ENCODE measurements at regions not wholly inside any gene's neighbourhood (a gene's known extent, or its start where the extent isn't known, plus 50 kb on each side); places are given as distances from the start of the nearest gene placed in this dataset.

DNA sequence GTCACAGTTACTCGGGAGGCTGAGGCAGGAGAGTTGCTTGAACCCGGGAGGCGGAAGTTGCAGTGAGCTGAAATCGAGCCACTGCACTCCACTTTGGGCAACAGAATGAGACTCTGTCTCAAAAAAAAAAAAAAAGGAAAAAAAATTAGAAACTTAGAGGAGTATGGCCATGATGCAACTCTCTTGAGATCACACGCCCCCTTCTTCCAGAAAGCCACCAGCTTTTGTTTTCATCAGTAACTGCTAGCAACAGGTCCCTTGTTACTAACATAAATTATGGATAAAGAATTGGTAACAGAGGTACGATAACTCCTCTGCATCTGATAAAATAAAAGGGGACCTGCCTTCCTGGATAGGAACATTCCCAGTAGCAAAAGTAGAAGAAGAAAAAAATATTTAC is 308.2 kb downstream of the CD83 start:
- intact Hi-C loops (cut with DNase I; ENCODE audit: low total_unique reads), result no loop called here
- Histone ChIP-seq H3K9me3 (no peaks in the 10 kb centered on the region), H3K4me1 (no peaks in the 10 kb centered on the region), H3K27ac (no peak overlapping the region), H3K36me3 (no peaks in the 10 kb centered on the region), H3K27me3 (no peaks in the 10 kb centered on the region), H3K4me3 (no peak overlapping the region)
- WGBS, 5 donors, result 93 to 97% (median 96%) methylated on average over 6 of the region's 6 CpGs
- TF ChIP-seq EP300 (IDR thresholded peaks at IDR 0.05), result no peak
- TF ChIP-seq POLR2AphosphoS5 (IDR thresholded peaks at IDR 0.05), result no peak
- TF ChIP-seq, protein P1, sequence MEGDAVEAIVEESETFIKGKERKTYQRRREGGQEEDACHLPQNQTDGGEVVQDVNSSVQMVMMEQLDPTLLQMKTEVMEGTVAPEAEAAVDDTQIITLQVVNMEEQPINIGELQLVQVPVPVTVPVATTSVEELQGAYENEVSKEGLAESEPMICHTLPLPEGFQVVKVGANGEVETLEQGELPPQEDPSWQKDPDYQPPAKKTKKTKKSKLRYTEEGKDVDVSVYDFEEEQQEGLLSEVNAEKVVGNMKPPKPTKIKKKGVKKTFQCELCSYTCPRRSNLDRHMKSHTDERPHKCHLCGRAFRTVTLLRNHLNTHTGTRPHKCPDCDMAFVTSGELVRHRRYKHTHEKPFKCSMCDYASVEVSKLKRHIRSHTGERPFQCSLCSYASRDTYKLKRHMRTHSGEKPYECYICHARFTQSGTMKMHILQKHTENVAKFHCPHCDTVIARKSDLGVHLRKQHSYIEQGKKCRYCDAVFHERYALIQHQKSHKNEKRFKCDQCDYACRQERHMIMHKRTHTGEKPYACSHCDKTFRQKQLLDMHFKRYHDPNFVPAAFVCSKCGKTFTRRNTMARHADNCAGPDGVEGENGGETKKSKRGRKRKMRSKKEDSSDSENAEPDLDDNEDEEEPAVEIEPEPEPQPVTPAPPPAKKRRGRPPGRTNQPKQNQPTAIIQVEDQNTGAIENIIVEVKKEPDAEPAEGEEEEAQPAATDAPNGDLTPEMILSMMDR (IDR thresholded peaks at IDR 0.05), result no peak
- TF ChIP-seq POLR2A (IDR thresholded peaks at IDR 0.05), result no peak
- no peak for DNase-seq

DNA sequence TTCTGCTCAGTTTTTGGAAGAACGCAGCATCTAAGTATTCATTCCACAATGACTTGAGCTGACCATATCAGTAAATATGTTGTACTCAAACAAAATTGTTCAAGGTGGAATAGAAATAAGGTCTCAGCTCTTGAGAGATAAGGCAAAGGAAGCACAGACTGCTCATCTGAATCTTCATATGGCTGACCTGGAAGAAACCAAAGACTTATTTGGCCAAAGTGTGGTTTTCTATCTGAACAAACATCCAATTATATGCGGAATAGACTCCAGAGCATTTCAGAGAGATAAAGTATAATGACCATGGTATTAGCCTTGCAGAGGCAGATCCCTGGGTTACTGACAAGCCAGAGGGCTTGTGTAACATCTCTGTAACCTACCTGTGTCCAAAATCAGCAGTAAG is 308.7 kb downstream of the CD83 start:
- TF ChIP-seq, protein P1 (IDR thresholded peaks at IDR 0.05), result no peak
- no peak for DNase-seq
- no peak overlapping the region for H3K27ac ChIP-seq
- whole genome bisulfite sequencing, 5 donors, result 87 to 96% (median 91%) methylated on average over 2 of the region's 2 CpGs
- H3K27me3 ChIP-seq, result no peaks in the 10 kb centered on the region
- no peaks in the 10 kb centered on the region for H3K9me3 ChIP-seq
- H3K36me3 ChIP-seq, result no peaks in the 10 kb centered on the region
- H3K4me1 ChIP-seq, result no peaks in the 10 kb centered on the region
- H3K4me3 ChIP-seq, result no peak overlapping the region
- intact Hi-C loops (cut with DNase I; ENCODE audit: low total_unique reads), result no loop called here

DNA sequence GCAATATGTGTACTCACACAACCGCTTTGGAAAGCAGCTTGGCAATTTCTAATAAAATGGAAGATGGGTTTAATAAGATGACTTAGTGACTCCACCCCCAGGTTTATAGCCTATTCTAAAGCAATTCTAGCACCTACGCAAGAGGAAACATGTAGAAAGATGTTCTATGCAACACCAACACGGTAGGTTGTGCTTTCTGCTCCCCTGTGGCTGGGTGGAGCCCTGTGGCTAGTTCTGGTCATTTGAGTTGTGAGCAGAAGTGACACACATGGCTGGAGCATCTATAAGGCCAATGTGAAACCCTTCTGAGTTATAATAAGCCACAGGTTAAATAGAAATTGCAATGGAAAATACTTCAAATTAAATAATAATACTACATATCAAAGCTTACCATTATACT is 310.7 kb downstream of the CD83 start:
- 90 to 94% (median 91%) methylated on average over 3 of the region's 3 CpGs for WGBS, 5 donors
- no peak for DNase-seq
- TF ChIP-seq EP300 (IDR thresholded peaks at IDR 0.05) (no peak), POLR2AphosphoS5 (IDR thresholded peaks at IDR 0.05) (no peak), POLR2A (IDR thresholded peaks at IDR 0.05) (no peak)
- TF ChIP-seq, protein P1 (IDR thresholded peaks at IDR 0.05), result no peak
- Histone ChIP-seq H3K27me3 (no peaks in the 10 kb centered on the region), H3K36me3 (no peaks in the 10 kb centered on the region), H3K27ac (no peak overlapping the region), H3K4me3 (no peak overlapping the region), H3K9me3 (no peaks in the 10 kb centered on the region), H3K4me1 (no peaks in the 10 kb centered on the region)
- intact Hi-C loops (cut with DNase I; ENCODE audit: low total_unique reads), result no loop called here

DNA sequence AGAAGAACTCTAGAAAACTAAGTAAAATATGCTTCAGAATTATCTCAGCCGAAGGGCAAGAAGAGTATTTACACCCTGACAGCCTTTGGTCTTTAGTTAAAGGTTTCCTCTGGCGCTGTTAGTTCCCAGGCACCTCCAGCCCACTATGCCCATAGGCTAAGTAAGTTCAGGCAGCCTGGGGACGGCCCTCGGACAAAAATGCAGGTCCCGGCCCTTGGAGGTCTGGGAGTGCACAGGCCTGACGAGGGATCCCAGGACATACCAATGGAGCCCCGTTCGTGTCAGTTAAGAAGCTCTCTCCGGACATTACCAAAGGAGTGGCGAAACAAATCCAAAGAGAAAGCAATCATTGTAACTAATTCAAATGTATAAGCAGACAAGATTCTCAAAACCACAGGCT is 311.8 kb downstream of the CD83 start:
- intact Hi-C loops (cut with DNase I; ENCODE audit: low total_unique reads), result no loop called here
- no peak for DNase-seq
- H3K27ac ChIP-seq, result no peak overlapping the region
- TF ChIP-seq, protein P1 (IDR thresholded peaks at IDR 0.05), result no peak
- TF ChIP-seq EP300 (IDR thresholded peaks at IDR 0.05) (no peak), POLR2AphosphoS5 (IDR thresholded peaks at IDR 0.05) (no peak), POLR2A (IDR thresholded peaks at IDR 0.05) (no peak)
- no peaks in the 10 kb centered on the region for H3K36me3 ChIP-seq
- H3K27me3 ChIP-seq, result no peaks in the 10 kb centered on the region
- no peaks in the 10 kb centered on the region for H3K9me3 ChIP-seq
- WGBS, 5 donors, result 88 to 95% (median 91%) methylated on average over 10 of the region's 10 CpGs
- no peak overlapping the region for H3K4me3 ChIP-seq
- H3K4me1 ChIP-seq, result no peaks in the 10 kb centered on the region

DNA sequence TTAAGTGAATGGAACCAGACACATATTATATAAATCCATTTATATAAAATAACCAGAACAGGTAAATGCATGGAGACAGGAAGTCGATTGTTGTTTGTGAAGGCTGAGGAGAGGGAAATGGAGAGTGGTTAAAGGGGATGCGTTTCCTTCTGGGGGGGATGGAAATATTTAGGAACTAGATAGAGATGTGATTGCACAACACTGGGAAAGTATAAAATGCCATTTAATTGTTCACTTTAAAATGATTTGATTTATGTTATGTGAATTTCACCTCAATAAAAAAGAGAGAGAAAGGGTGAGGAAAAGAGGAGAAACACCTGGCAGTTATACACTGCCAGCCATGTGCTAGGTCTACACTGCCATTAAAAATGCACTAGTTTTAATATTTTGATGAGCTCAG is 312.6 kb downstream of the CD83 start:
- no peaks in the 10 kb centered on the region for H3K4me1 ChIP-seq
- no peaks in the 10 kb centered on the region for H3K9me3 ChIP-seq
- DNase-seq, result no peak
- H3K36me3 ChIP-seq, result no peaks in the 10 kb centered on the region
- WGBS, 5 donors, result 78 to 96% (median 89%) methylated on average over 2 of the region's 2 CpGs
- no peaks in the 10 kb centered on the region for H3K27me3 ChIP-seq
- no peak overlapping the region for H3K27ac ChIP-seq
- TF ChIP-seq POLR2AphosphoS5 (IDR thresholded peaks at IDR 0.05) (no peak), POLR2A (IDR thresholded peaks at IDR 0.05) (no peak), EP300 (IDR thresholded peaks at IDR 0.05) (no peak)
- TF ChIP-seq, protein P1 (IDR thresholded peaks at IDR 0.05), result no peak
- intact Hi-C loops (cut with DNase I; ENCODE audit: low total_unique reads), result no loop called here
- no peak overlapping the region for H3K4me3 ChIP-seq
